Upper lobe of left lung (tissue), 4 donors: ENCODE measurements at regions not wholly inside any gene's neighbourhood (a gene's known extent, or its start where the extent isn't known, plus 50 kb on each side); places are given as distances from the start of the nearest gene placed in this dataset.

Experiments used
- EP300 ChIP-seq, 4 donors: sonication (generic); formaldehyde crosslinking; IDR thresholded peaks; one replicate each; pipeline ENCODE4 v1.5.1; 2017; ENCODE audit warnings: antibody characterized with exemption in 4 of 4, control low read depth in 2 of 4
- POLR2A ChIP-seq, 4 donors: fragments of 450-650 bp; IDR thresholded peaks; one replicate each; pipeline ENCODE4 v1.5.1; 2016 to 2017; ENCODE audit warnings: antibody characterized with exemption in 4 of 4, mild to moderate bottlenecking in 2 of 4
- TF ChIP-seq, protein P1 (sequence below), 6 experiments: fragments of 450-650 bp in 4 of 6; fragments of 200-600 bp in 2 of 6; sonication (generic) in 2 of 6; IDR thresholded peaks; one replicate each; pipeline ENCODE4 v1.5.1; 2016 to 2019; ENCODE audit warnings: antibody characterized with exemption in 6 of 6

DNA sequence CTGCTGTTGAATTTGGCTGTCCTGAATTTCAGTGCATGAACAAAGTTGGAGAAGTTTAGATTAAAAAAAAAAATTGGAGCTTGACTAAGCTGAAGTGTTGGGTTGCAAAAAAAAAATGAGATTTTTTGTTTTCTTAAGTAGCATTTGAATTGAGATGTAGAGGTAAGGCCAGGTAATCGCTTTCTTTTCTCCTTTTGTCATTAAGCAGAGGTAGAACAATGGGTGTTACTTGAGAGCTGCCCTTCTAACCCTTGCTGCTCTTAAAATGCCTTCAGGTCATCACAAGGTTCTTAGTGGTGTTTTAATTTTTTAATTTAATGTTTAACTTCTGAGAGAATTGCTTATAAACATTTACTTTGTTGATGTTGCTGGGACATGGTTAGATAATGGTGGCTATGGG lies 84.1 kb upstream of the PRDM1 start:
- TF ChIP-seq POLR2A (IDR thresholded peaks at IDR 0.05) (no peak), EP300 (IDR thresholded peaks at IDR 0.05) (no peak)
- TF ChIP-seq, protein P1, sequence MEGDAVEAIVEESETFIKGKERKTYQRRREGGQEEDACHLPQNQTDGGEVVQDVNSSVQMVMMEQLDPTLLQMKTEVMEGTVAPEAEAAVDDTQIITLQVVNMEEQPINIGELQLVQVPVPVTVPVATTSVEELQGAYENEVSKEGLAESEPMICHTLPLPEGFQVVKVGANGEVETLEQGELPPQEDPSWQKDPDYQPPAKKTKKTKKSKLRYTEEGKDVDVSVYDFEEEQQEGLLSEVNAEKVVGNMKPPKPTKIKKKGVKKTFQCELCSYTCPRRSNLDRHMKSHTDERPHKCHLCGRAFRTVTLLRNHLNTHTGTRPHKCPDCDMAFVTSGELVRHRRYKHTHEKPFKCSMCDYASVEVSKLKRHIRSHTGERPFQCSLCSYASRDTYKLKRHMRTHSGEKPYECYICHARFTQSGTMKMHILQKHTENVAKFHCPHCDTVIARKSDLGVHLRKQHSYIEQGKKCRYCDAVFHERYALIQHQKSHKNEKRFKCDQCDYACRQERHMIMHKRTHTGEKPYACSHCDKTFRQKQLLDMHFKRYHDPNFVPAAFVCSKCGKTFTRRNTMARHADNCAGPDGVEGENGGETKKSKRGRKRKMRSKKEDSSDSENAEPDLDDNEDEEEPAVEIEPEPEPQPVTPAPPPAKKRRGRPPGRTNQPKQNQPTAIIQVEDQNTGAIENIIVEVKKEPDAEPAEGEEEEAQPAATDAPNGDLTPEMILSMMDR (IDR thresholded peaks at IDR 0.05) = no peak
